ENCODE measurements at regions not wholly inside any gene's neighbourhood (a gene's known extent, or its start where the extent isn't known, plus 50 kb on each side); places are given as distances from the start of the nearest gene placed in this dataset.

DNA sequence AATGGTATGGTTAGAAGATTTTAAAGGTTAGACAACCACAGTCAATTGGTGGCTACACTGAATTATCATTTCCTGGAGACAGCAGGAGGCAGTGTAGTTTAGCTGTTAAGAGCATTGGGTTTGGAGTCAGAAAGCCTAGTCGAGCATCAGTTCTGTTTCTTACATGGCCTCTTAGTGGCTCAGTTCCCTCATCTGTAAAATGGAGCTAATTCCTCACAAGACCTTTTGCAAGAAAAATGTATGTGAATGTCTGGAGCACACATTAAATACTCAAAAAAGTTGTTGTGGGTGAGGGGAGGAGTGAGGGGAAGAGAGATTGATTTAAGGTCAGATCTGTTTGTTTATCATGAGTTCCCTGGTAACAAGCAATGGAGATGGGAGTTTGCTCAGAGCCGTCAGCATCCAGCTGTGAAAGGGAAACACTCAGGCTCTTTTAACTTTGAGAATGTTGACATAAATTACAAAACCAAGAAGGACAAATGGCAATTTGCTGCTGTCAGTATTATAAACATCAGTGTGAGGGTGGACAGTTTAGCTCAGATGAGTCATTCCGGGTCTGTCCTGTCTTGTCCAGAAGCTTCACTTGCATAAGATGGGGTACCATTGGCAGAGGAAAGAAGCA, 98.2 kb upstream of the PGRMC2 start:
- H3K4me1 ChIP-seq (ENCODE audit: insufficient read depth, low read length) = peaks cover 12% of the 10 kb centered on the region
- H3K9ac ChIP-seq (ENCODE audit: low read depth, low read length) = no peak overlapping the region
- no peaks in the 10 kb centered on the region for H3K9me3 ChIP-seq (ENCODE audit: control insufficient read depth, insufficient read depth, low read length)
- no peaks in the 10 kb centered on the region for H3K36me3 ChIP-seq (ENCODE audit: insufficient read depth, low read length)

DNA sequence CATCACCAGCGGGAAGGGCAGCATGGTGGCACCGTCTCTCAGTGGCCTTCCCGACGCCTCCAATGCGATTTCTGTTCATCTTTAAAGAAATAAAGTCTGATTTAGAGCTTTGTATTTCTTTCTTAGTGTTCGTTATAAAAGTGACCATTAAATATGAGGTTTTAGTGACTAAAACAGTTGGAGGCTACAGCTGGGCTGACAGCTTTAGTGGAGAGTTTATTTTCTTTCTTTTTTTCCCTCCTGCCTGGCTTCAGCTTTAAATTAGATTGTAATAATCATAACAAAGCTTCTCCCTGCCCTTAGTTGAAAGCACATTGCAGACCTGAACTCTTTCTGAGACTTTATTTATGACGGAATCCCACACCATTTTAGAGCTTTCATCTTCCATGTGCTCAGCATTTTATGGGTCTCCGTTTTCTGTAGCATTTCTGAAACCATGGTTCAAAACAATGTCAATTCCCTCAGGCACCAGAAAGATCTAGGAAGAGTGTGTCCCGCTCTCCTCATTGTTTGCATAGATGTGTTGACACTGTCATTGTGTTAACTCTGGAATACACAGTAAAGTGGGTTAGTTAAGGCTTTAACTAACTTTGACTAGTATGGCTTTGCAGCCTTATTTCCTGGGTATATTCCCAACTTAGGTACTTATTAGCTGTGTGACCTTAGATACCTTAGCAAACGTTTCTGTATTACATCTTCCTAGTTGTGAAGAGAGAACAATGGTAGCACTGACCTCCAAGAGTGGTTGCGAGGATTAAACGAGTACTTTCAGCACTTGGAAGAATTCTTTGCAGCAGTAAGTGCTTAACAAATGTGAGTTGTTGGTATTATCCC, 97.4 kb upstream of the PGRMC2 start:
- H3K9ac ChIP-seq (ENCODE audit: low read depth, low read length) = no peak overlapping the region
- no peaks in the 10 kb centered on the region for H3K36me3 ChIP-seq (ENCODE audit: insufficient read depth, low read length)
- H3K4me1 ChIP-seq (ENCODE audit: insufficient read depth, low read length) = peaks cover 11% of the 10 kb centered on the region

DNA sequence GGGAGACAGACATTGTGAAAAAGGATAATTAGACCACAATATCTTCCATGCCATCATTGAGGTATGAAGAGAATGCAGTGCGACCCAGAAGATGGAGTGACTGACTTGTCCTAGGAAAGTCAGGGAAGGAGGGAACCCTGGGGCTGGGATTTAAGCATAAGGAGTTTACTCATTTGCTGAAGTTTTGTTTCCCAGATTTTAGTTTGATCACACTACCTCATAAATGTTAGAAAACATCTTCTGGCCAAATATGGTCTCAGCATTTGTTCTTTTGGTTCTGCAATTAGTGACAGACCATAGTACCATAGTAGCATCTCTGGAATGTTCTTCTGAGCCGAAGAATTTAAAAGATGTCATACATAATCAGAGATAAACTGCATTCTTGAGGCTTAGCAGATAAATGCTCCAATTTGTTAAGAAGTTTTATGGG, 96.5 kb upstream of the PGRMC2 start:
- Histone ChIP-seq H3K9ac (ENCODE audit: low read depth, low read length) (no peak overlapping the region), H3K36me3 (ENCODE audit: insufficient read depth, low read length) (no peaks in the 10 kb centered on the region), H3K9me3 (ENCODE audit: control insufficient read depth, insufficient read depth, low read length) (no peaks in the 10 kb centered on the region), H3K4me1 (ENCODE audit: insufficient read depth, low read length) (peaks cover 9% of the 10 kb centered on the region)

More for the DNA sequence above, 97.4 kb upstream of the PGRMC2 start:
- no peaks in the 10 kb centered on the region for H3K9me3 ChIP-seq (ENCODE audit: control insufficient read depth, insufficient read depth, low read length)

DNA sequence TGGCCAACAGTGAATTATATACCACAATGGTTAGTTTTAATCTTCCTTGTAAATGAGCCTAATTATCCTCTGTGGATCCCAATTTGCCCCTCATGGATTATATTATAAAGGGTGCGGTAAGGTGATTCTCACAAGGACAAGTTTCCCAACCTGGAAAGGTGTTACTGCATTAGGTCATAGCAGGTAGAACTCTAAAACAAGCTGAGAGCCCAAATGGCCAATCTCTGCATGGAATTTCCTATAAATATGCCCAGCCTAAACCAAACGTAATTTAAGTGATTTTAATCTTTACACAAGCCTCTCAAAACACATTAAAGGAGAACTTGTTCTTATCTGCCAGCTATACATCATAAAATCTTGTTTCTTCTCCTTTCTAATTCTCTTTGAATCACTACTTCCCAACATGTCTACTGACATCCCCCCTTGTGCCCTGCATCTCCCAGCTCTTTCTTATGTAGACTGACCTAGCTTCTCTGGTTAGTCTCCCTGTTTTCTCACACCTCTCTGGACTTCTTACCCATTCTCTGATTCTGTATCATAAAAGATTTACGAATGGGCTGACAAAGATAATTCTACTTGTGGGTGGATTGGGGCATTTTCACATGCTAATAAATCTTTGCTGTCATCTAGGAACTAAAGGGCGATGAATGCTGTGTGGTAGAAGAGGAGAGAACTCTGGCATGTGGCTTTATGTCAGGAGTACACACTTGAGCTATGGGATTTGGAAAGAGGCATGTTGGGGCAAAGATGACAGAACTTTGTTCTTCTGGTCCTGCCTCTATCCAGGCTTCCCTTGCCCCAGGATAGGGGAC, 94.3 kb upstream of the PGRMC2 start:
- peaks cover 4% of the 10 kb centered on the region; the same call in 1 of the 2 replicates for H3K9me3 ChIP-seq (ENCODE audit: control insufficient read depth, insufficient read depth, low read length)
- H3K9ac ChIP-seq (ENCODE audit: low read depth, low read length) = no peak overlapping the region
- peaks cover 9% of the 10 kb centered on the region for H3K4me1 ChIP-seq (ENCODE audit: insufficient read depth, low read length)
- H3K36me3 ChIP-seq (ENCODE audit: insufficient read depth, low read length) = no peaks in the 10 kb centered on the region

DNA sequence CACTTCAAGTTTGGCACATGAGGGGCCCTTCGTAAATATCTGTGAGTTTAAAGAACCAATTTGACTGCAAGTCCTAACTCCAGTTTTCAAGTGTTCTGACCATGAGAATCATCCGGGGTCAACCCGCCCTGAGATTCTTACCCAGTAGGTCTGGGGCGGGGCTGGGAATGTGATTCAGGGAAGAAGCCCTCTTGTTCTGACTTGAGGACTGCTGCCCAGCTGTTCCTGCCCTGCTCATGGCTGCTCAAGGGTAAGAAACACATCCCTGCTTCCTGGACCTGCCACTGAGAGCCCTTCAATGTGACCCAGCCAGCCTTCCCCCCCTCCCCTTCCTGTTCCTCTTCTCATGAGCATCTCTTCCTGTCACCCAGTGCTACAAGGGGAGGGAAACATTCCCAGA, 92.7 kb upstream of the PGRMC2 start:
- no peaks in the 10 kb centered on the region for H3K36me3 ChIP-seq (ENCODE audit: insufficient read depth, low read length)
- H3K4me1 ChIP-seq (ENCODE audit: insufficient read depth, low read length) = peaks cover 7% of the 10 kb centered on the region
- no peak overlapping the region for H3K9ac ChIP-seq (ENCODE audit: low read depth, low read length)
- peaks cover 12% of the 10 kb centered on the region; the same call in 1 of the 2 replicates for H3K9me3 ChIP-seq (ENCODE audit: control insufficient read depth, insufficient read depth, low read length)

DNA sequence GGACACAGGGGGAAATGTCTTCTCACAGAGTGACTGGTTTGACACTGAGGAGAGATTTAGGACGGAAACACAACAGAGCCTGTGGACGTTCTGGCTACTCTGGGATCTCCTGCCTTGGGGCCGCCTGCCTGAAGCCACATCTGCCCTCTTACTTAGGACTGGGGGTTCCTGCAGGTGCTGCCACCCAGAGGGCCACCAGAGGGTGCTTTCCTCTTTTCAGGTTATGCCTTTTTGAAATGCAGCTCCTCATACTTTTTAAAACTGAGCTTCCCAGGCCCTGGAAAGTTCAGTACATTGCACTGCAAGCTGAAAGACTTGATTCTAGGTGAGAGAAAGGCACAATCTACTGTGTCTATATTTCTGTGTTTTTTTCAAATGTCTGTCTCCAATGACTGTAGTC, 92.2 kb upstream of the PGRMC2 start:
- Histone ChIP-seq H3K36me3 (ENCODE audit: insufficient read depth, low read length) (no peaks in the 10 kb centered on the region), H3K9ac (ENCODE audit: low read depth, low read length) (no peak overlapping the region), H3K4me1 (ENCODE audit: insufficient read depth, low read length) (peaks cover 2% of the 10 kb centered on the region), H3K9me3 (ENCODE audit: control insufficient read depth, insufficient read depth, low read length) (peaks cover 12% of the 10 kb centered on the region; the same call in 1 of the 2 replicates)

DNA sequence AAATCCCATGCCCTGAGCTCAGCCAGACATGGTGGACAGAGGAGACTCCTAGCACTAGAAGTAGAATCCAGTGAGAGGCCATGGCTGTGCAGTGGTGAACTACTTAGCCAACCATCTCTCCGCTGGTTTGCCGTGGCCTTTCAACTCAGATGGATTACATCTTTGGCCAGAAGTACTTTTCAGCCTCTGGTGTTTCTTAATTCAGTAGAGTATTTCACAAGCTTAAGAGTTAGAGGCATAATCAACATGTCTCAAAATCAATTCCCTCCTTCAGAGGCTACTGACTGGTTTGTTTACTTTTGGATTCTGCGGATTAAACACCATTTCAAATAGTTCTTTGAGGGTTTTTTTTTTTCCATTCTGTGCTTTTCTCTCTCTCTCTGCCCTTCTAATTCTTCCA, 91.1 kb upstream of the PGRMC2 start:
- Histone ChIP-seq H3K9ac (ENCODE audit: low read depth, low read length) (no peak overlapping the region), H3K4me1 (ENCODE audit: insufficient read depth, low read length) (no peaks in the 10 kb centered on the region), H3K36me3 (ENCODE audit: insufficient read depth, low read length) (no peaks in the 10 kb centered on the region), H3K9me3 (ENCODE audit: control insufficient read depth, insufficient read depth, low read length) (peaks cover 12% of the 10 kb centered on the region; the same call in 1 of the 2 replicates)

DNA sequence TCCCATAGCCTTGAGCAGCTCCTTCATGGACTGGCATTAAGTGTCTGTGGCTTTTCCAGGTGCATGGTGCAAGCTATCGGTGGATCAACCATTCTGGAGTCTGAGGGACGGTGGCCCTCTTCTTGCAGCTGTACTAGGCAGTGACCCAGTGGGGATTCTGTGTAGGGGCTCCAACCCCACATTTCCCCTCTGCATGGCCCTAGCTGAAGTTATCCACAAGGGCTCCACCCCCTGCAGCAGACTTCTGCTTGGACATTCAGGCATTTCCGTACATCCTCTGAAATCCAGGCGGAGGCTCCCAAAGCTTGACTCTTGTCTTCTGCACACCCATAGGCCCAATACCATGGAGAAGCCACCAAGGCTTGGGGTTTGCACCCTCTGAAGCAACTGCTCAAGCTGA, 89.3 kb upstream of the PGRMC2 start:
- H3K4me1 ChIP-seq (ENCODE audit: insufficient read depth, low read length) = no peaks in the 10 kb centered on the region
- no peak overlapping the region for H3K9ac ChIP-seq (ENCODE audit: low read depth, low read length)
- H3K9me3 ChIP-seq (ENCODE audit: control insufficient read depth, insufficient read depth, low read length) = peaks cover 12% of the 10 kb centered on the region; the same call in 1 of the 2 replicates
- no peaks in the 10 kb centered on the region for H3K36me3 ChIP-seq (ENCODE audit: insufficient read depth, low read length)

DNA sequence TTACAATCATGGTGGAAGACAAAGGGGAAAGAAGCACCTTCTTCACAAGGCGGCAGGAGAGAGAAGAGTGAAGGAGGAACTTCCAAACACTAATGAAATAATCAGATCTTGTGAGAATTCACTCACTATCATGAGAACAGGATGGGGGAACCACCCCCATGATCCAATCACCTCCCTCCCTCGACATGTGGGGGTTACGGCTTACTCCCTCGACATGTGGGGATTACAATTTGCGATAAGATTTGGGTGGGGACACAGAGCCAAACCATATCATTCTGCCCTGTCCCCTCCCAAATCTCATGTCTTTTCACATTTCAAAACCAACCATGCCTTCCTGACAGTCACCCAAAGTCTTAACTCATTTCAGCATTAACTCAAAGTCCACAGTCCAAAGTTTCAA, 88.7 kb upstream of the PGRMC2 start:
- Histone ChIP-seq H3K9me3 (ENCODE audit: control insufficient read depth, insufficient read depth, low read length) (peaks cover 12% of the 10 kb centered on the region; the same call in 1 of the 2 replicates), H3K36me3 (ENCODE audit: insufficient read depth, low read length) (no peaks in the 10 kb centered on the region), H3K9ac (ENCODE audit: low read depth, low read length) (no peak overlapping the region), H3K4me1 (ENCODE audit: insufficient read depth, low read length) (no peaks in the 10 kb centered on the region)

DNA sequence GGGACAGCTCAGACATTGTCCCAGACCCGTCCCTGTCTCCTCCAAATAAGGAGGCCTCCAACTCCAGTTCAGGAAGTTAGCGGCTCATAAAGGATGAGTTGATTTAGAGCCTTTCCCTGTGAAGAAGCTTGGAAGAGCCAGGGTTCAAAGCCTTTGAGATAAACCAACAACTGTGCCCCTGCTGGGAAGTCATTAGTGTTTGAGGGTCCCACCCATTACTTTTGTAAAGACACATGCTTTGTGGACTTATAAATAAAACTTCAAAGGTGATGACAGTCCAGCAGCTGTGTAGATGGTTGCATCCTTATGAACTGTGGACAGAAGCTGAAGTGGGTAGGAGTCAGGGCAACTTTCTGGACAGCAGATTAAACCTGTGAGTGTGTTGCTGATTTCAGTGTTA, 86.0 kb upstream of the PGRMC2 start:
- Histone ChIP-seq H3K9me3 (ENCODE audit: control insufficient read depth, insufficient read depth, low read length) (peaks cover 14% of the 10 kb centered on the region), H3K9ac (ENCODE audit: low read depth, low read length) (no peak overlapping the region), H3K36me3 (ENCODE audit: insufficient read depth, low read length) (no peaks in the 10 kb centered on the region), H3K4me1 (ENCODE audit: insufficient read depth, low read length) (no peaks in the 10 kb centered on the region)

DNA sequence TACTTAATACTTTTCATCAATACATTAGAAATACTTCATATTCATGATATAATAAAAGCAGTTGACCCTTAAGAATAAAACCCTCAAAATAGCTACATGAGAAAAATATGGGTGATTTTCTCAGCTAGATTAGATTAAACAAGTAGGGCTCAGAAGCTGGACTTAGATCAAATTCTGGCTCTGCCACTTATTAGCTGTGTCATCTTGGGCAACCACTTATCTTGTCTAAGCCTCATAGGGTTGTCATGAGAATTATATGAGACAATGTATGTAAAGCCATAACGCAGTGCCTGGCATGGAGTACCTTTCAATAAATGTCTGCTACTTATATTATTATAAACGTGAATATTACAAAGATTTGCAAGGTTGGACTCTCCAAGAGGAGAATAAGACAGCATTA, 84.3 kb upstream of the PGRMC2 start:
- peaks cover 10% of the 10 kb centered on the region for H3K9me3 ChIP-seq (ENCODE audit: control insufficient read depth, insufficient read depth, low read length)
- H3K9ac ChIP-seq (ENCODE audit: low read depth, low read length) = no peak overlapping the region
- no peaks in the 10 kb centered on the region for H3K4me1 ChIP-seq (ENCODE audit: insufficient read depth, low read length)
- H3K36me3 ChIP-seq (ENCODE audit: insufficient read depth, low read length) = no peaks in the 10 kb centered on the region

DNA sequence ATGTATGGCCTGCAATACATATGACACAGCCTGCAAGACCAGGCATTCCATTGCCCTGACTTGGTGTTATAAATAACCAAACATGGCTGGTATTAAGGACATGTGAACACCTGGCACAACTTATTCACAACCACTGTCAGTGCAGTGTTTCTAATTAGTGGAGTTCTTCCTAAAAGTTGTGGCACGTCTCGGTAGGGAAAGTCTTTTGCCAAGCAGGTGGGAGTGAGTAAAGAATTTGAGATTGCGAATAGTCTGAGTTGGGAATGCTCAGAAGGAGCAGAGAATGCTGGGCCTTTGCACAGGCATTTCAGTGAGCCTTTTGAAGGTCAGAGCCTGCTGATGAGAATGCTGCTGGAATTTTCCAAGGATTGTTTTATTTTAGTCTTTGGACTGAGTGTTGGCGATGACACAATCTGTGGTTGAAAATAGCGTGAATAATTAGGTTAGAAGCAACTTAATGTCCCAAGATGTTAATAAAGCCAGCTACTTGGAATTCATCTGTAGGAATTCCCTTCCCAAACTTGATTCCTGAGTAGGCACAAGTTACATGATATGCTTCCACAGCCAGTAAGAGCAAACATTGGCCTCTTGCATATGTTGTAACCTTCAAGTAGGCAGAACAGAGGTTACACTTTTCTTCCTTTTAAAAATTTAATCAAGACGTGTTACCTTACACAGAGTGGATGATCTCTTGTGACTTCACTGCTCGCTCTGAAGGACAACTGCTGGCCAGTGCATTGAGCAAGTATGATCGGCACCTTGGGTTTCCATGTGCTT, 83.6 kb upstream of the PGRMC2 start:
- peaks cover 4% of the 10 kb centered on the region for H3K9me3 ChIP-seq (ENCODE audit: control insufficient read depth, insufficient read depth, low read length)
- no peak overlapping the region for H3K9ac ChIP-seq (ENCODE audit: low read depth, low read length)

DNA sequence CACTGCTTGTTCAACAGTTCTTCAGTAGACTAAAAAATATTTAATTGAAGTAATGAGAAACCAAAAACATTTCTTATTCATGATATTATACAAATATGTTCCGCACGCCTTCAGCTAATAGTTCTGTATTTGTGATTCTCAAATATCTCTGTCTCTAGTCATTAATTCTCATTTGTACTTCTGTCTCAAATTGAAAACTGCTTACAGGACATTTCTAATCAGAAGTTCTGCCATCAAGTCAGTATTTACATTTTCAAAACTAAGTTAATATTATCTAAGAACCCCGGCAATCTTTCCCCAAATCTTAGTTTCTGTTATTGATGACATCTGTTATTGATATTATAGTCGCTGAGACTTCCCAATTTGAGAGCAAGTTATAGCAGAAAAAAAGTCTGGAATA, 78.6 kb upstream of the PGRMC2 start:
- Histone ChIP-seq H3K4me1 (ENCODE audit: insufficient read depth, low read length) (peaks cover 9% of the 10 kb centered on the region; the same call in 1 of the 2 replicates), H3K9ac (ENCODE audit: low read depth, low read length) (no peak overlapping the region), H3K36me3 (ENCODE audit: insufficient read depth, low read length) (no peaks in the 10 kb centered on the region), H3K9me3 (ENCODE audit: control insufficient read depth, insufficient read depth, low read length) (peaks cover 2% of the 10 kb centered on the region; the same call in 1 of the 2 replicates)

More for the DNA sequence above, 83.6 kb upstream of the PGRMC2 start:
- Histone ChIP-seq H3K36me3 (ENCODE audit: insufficient read depth, low read length) (no peaks in the 10 kb centered on the region), H3K4me1 (ENCODE audit: insufficient read depth, low read length) (no peaks in the 10 kb centered on the region)

DNA sequence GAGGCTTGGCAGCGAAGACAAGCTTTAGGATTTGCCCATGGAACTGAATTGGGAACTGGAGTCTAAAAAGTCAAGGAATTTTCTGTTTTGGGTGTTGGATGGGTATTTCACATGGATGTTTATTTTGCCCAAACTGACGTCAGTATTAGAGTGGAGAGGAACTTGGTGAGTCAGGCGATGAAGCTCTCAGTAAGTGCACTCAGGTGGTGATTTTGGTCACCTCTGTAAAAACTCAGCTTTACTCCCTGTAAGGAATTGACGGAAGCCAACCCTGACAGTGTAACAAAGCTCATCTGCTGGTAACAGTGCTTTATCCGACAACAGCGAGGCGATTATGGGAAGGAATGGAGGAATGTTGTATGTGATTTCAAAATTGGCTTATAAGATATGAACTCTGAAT, 77.0 kb upstream of the PGRMC2 start:
- peaks cover 9% of the 10 kb centered on the region; the same call in 1 of the 2 replicates for H3K4me1 ChIP-seq (ENCODE audit: insufficient read depth, low read length)
- no peak overlapping the region for H3K9ac ChIP-seq (ENCODE audit: low read depth, low read length)
- H3K36me3 ChIP-seq (ENCODE audit: insufficient read depth, low read length) = no peaks in the 10 kb centered on the region
- H3K9me3 ChIP-seq (ENCODE audit: control insufficient read depth, insufficient read depth, low read length) = peaks cover 2% of the 10 kb centered on the region; the same call in 1 of the 2 replicates
